ENCODE measurements at regions not wholly inside any gene's neighbourhood (a gene's known extent, or its start where the extent isn't known, plus 50 kb on each side); places are given as distances from the start of the nearest gene placed in this dataset.

GRCh38 chr3:99586701-99587100, 51.7 kb upstream of the COL8A1 start:
- Mint-ChIP-seq H3K27ac (no peak overlapping the region), H3K27me3 (peaks cover 0 to 1% of the 10 kb centered on the region in 2 donors), H3K9me3 (peaks cover 0 to 7% (median 2%) of the 10 kb centered on the region in 5 donors), H3K36me3 (no peaks in the 10 kb centered on the region), H3K4me3 (no peak overlapping the region), H3K4me1 (no peaks in the 10 kb centered on the region)
- ChIA-PET POLR2A (no interaction called here), CTCF (no interaction called here)
- H3K36me3 ChIP-seq (ENCODE audit: insufficient read depth, low read length), result no peaks in the 10 kb centered on the region
- no peak for DNase-seq
- no peaks in the 10 kb centered on the region for H3K4me1 ChIP-seq (ENCODE audit: insufficient read depth, low read length)
- H3K9me3 ChIP-seq (ENCODE audit: low read length), result no peaks in the 10 kb centered on the region
- no peak overlapping the region for H3K4me3 ChIP-seq (ENCODE audit: low read length)
- H3K27me3 ChIP-seq (ENCODE audit: insufficient read depth, low read length, poor library complexity, severe bottlenecking), result no peaks in the 10 kb centered on the region
- H3K27ac ChIP-seq (ENCODE audit: low read depth, low read length), result no peak overlapping the region

- ChIA-PET POLR2A (no interaction called here), CTCF (no interaction called here)
- Histone ChIP-seq H3K27me3 (ENCODE audit: insufficient read depth, low read length, poor library complexity, severe bottlenecking) (no peaks in the 10 kb centered on the region), H3K27ac (ENCODE audit: low read depth, low read length) (no peak overlapping the region), H3K4me3 (ENCODE audit: low read length) (no peak overlapping the region), H3K9me3 (ENCODE audit: low read length) (no peaks in the 10 kb centered on the region), H3K4me1 (ENCODE audit: insufficient read depth, low read length) (no peaks in the 10 kb centered on the region), H3K36me3 (ENCODE audit: insufficient read depth, low read length) (no peaks in the 10 kb centered on the region)
- Mint-ChIP-seq H3K27ac (no peak overlapping the region), H3K27me3 (no peaks in the 10 kb centered on the region), H3K4me1 (no peaks in the 10 kb centered on the region), H3K9me3 (peaks cover 0 to 5% (median 4%) of the 10 kb centered on the region in 5 donors), H3K36me3 (no peaks in the 10 kb centered on the region), H3K4me3 (no peak overlapping the region)
- DNase-seq, result no peak
Measured at GRCh38 chr3:99579965-99580364, 58.4 kb upstream of the COL8A1 start.

GRCh38 chr3:99579246-99579645, 59.1 kb upstream of the COL8A1 start:
- POLR2A ChIA-PET, result no interaction called here
- H3K36me3 ChIP-seq (ENCODE audit: insufficient read depth, low read length), result no peaks in the 10 kb centered on the region
- H3K27me3 ChIP-seq (ENCODE audit: insufficient read depth, low read length, poor library complexity, severe bottlenecking), result no peaks in the 10 kb centered on the region
- H3K27ac ChIP-seq (ENCODE audit: low read depth, low read length), result no peak overlapping the region
- no peak overlapping the region for H3K4me3 ChIP-seq (ENCODE audit: low read length)
- H3K4me1 ChIP-seq (ENCODE audit: insufficient read depth, low read length), result no peaks in the 10 kb centered on the region
- H3K36me3 Mint-ChIP-seq, result no peaks in the 10 kb centered on the region
- H3K27me3 Mint-ChIP-seq, result no peaks in the 10 kb centered on the region
- H3K9me3 Mint-ChIP-seq, result peaks cover 0 to 5% (median 4%) of the 10 kb centered on the region in 5 donors
- DNase-seq, result no peak
- no peak overlapping the region for H3K4me3 Mint-ChIP-seq
- no peaks in the 10 kb centered on the region for H3K4me1 Mint-ChIP-seq
- H3K27ac Mint-ChIP-seq, result peak overlapping the region in 1 of 8 donors; percentile 85
- H3K9me3 ChIP-seq (ENCODE audit: low read length), result no peaks in the 10 kb centered on the region
- CTCF ChIA-PET, result no interaction called here

GRCh38 chr3:99578339-99578970, 59.9 kb upstream of the COL8A1 start:
- peaks cover 0 to 5% (median 4%) of the 10 kb centered on the region in 5 donors for H3K9me3 Mint-ChIP-seq
- H3K9me3 ChIP-seq (ENCODE audit: low read length), result no peaks in the 10 kb centered on the region
- CTCF ChIA-PET, result no interaction called here
- no peak overlapping the region for H3K27ac ChIP-seq (ENCODE audit: low read depth, low read length)
- no peaks in the 10 kb centered on the region for H3K27me3 ChIP-seq (ENCODE audit: insufficient read depth, low read length, poor library complexity, severe bottlenecking)
- H3K27me3 Mint-ChIP-seq, result no peaks in the 10 kb centered on the region
- no peak overlapping the region for H3K4me3 ChIP-seq (ENCODE audit: low read length)
- H3K4me3 Mint-ChIP-seq, result no peak overlapping the region
- POLR2A ChIA-PET, result no interaction called here
- H3K4me1 Mint-ChIP-seq, result no peaks in the 10 kb centered on the region
- H3K36me3 Mint-ChIP-seq, result no peaks in the 10 kb centered on the region
- DNase-seq, result no peak
- H3K4me1 ChIP-seq (ENCODE audit: insufficient read depth, low read length), result no peaks in the 10 kb centered on the region
- H3K27ac Mint-ChIP-seq, result no peak overlapping the region
- no peaks in the 10 kb centered on the region for H3K36me3 ChIP-seq (ENCODE audit: insufficient read depth, low read length)

DNA sequence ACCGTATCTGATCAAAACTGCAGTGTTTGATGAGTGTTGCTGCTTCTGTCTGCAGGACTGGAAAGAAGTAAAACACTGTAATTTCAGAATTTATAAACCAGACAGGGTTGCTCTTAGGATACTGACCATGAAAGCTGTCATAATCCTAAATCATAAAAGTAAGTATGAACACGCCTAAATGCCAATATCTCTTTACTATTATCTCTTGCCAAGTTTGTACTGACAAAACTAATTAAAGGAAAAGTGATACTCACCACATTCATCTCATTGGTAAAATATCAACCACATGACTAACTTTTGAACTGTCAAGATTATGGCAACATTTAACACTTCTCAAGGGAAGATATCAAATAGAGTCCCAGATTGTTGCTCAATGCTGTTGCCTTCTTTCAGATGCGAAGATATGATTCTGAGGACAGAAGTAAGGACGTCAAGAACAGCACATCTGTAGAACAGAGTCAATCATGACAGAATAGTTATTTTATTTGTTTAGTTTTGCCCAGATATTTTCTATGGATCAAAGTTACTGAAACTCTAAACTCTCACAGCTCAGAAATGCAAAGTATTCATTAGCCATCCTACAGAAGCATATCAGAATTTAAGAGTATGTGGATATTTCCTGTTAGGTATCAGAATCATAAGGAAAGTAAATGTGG, 61.4 kb upstream of the COL8A1 start:
- H3K4me1 ChIP-seq (ENCODE audit: insufficient read depth, low read length), result no peaks in the 10 kb centered on the region
- no peaks in the 10 kb centered on the region for H3K36me3 ChIP-seq (ENCODE audit: insufficient read depth, low read length)
- Mint-ChIP-seq H3K27ac (no peak overlapping the region), H3K9me3 (peaks cover 0 to 5% (median 4%) of the 10 kb centered on the region in 5 donors), H3K36me3 (no peaks in the 10 kb centered on the region), H3K27me3 (no peaks in the 10 kb centered on the region), H3K4me3 (no peak overlapping the region), H3K4me1 (no peaks in the 10 kb centered on the region)
- no peak for DNase-seq
- H3K9me3 ChIP-seq (ENCODE audit: low read length), result no peaks in the 10 kb centered on the region
- POLR2A ChIA-PET, result no interaction called here
- CTCF ChIA-PET, result no interaction called here
- H3K27ac ChIP-seq (ENCODE audit: low read depth, low read length), result no peak overlapping the region
- H3K27me3 ChIP-seq (ENCODE audit: insufficient read depth, low read length, poor library complexity, severe bottlenecking), result no peaks in the 10 kb centered on the region
- no peak overlapping the region for H3K4me3 ChIP-seq (ENCODE audit: low read length)

GRCh38 chr3:99575683-99576082, 62.7 kb upstream of the COL8A1 start:
- no peaks in the 10 kb centered on the region for H3K36me3 Mint-ChIP-seq
- H3K27ac ChIP-seq (ENCODE audit: low read depth, low read length), result no peak overlapping the region
- no peak for DNase-seq
- H3K4me1 ChIP-seq (ENCODE audit: insufficient read depth, low read length), result no peaks in the 10 kb centered on the region
- no peaks in the 10 kb centered on the region for H3K27me3 ChIP-seq (ENCODE audit: insufficient read depth, low read length, poor library complexity, severe bottlenecking)
- H3K4me3 Mint-ChIP-seq, result no peak overlapping the region
- no peaks in the 10 kb centered on the region for H3K9me3 ChIP-seq (ENCODE audit: low read length)
- H3K4me1 Mint-ChIP-seq, result no peaks in the 10 kb centered on the region
- H3K9me3 Mint-ChIP-seq, result peaks cover 0 to 5% (median 3%) of the 10 kb centered on the region in 5 donors
- H3K27ac Mint-ChIP-seq, result no peak overlapping the region
- H3K4me3 ChIP-seq (ENCODE audit: low read length), result no peak overlapping the region
- no peaks in the 10 kb centered on the region for H3K27me3 Mint-ChIP-seq
- ChIA-PET POLR2A (no interaction called here), CTCF (no interaction called here)
- no peaks in the 10 kb centered on the region for H3K36me3 ChIP-seq (ENCODE audit: insufficient read depth, low read length)

GRCh38 chr3:99570061-99570460, 68.3 kb upstream of the COL8A1 start:
- Histone ChIP-seq H3K4me3 (ENCODE audit: low read length) (no peak overlapping the region), H3K36me3 (ENCODE audit: insufficient read depth, low read length) (no peaks in the 10 kb centered on the region), H3K4me1 (ENCODE audit: insufficient read depth, low read length) (no peaks in the 10 kb centered on the region), H3K9me3 (ENCODE audit: low read length) (no peaks in the 10 kb centered on the region), H3K27me3 (ENCODE audit: insufficient read depth, low read length, poor library complexity, severe bottlenecking) (no peaks in the 10 kb centered on the region), H3K27ac (ENCODE audit: low read depth, low read length) (no peak overlapping the region)
- H3K4me3 Mint-ChIP-seq, result no peak overlapping the region
- peaks cover 0 to 7% (median 3%) of the 10 kb centered on the region in 5 donors for H3K9me3 Mint-ChIP-seq
- H3K4me1 Mint-ChIP-seq, result no peaks in the 10 kb centered on the region
- no peaks in the 10 kb centered on the region for H3K27me3 Mint-ChIP-seq
- ChIA-PET CTCF (no interaction called here), POLR2A (no interaction called here)
- no peaks in the 10 kb centered on the region for H3K36me3 Mint-ChIP-seq
- no peak overlapping the region for H3K27ac Mint-ChIP-seq
- DNase-seq, result no peak

DNA sequence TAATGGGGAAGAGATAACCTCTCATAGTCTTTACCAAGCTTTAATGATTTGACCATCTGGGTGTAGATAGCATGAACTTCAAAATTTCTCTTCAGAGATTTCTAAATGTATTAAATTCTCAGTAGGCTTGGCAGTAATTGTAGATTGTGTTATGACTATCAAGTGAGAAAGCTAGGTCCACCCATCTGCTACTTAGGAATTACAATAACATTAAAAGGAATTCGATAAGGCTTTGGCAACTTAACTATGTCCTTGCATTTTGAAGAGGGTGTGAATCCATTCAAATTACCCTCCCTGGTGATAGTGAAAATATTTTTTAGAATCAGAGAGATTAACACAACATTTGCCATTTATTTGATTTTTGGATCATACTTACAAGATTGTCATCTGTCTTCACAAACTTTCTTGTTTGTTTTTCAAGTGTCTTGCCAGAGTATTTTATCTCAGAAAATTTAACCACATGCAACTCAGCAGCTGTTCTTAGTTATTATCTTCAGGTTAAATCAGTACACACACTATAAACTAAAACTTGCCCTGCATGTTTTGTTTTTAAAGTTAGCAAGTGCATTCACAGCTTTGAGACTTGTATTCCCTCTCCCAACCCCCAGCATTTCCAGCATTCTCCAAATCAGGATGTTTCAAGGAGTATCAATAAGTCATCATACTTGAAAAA, 69.6 kb upstream of the COL8A1 start:
- ChIA-PET CTCF (no interaction called here), POLR2A (no interaction called here)
- H3K9me3 ChIP-seq (ENCODE audit: low read length), result no peaks in the 10 kb centered on the region
- peaks cover 0 to 7% (median 3%) of the 10 kb centered on the region in 5 donors for H3K9me3 Mint-ChIP-seq
- no peaks in the 10 kb centered on the region for H3K4me1 ChIP-seq (ENCODE audit: insufficient read depth, low read length)
- no peaks in the 10 kb centered on the region for H3K27me3 Mint-ChIP-seq
- no peak overlapping the region for H3K27ac ChIP-seq (ENCODE audit: low read depth, low read length)
- DNase-seq, result no peak
- no peaks in the 10 kb centered on the region for H3K36me3 Mint-ChIP-seq
- H3K4me1 Mint-ChIP-seq, result no peaks in the 10 kb centered on the region
- no peak overlapping the region for H3K4me3 ChIP-seq (ENCODE audit: low read length)
- H3K27me3 ChIP-seq (ENCODE audit: insufficient read depth, low read length, poor library complexity, severe bottlenecking), result no peaks in the 10 kb centered on the region
- H3K27ac Mint-ChIP-seq, result no peak overlapping the region
- no peak overlapping the region for H3K4me3 Mint-ChIP-seq
- no peaks in the 10 kb centered on the region for H3K36me3 ChIP-seq (ENCODE audit: insufficient read depth, low read length)

Data from CD8-positive, alpha-beta memory T cell (primary cell).